ENCODE measurements at regions not wholly inside any gene's neighbourhood (a gene's known extent, or its start where the extent isn't known, plus 50 kb on each side); places are given as distances from the start of the nearest gene placed in this dataset.

GRCh38 chr2:83435989-83436388, 1023.1 kb downstream of the SUCLG1 start:
- TF ChIP-seq CTCF (IDR thresholded peaks at IDR 0.05; ENCODE audit: low read length), result no peak
- no peak for TF ChIP-seq EZH2 (optimal IDR thresholded peaks at IDR 0.05; ENCODE audit: low read depth, low read length)
